NCI-H187 treated with DMSO at 0.1 percent for 48 hours (cell line): ENCODE measurements at regions not wholly inside any gene's neighbourhood (a gene's known extent, or its start where the extent isn't known, plus 50 kb on each side); places are given as distances from the start of the nearest gene placed in this dataset.
"Not testable (repeated sequence)": the region's sequence is repeated elsewhere in the genome, so short reads cannot be mapped to it uniquely, and the experiment has no call there.

Experiments used
- DNase-seq: peaks from one replicate; lab custom pipeline; 2025; lab: John Stamatoyannopoulos, UW

GRCh38 chr17:70945386-70945785 is 776.1 kb downstream of the KCNJ2 start:
- no peak for DNase-seq

DNA sequence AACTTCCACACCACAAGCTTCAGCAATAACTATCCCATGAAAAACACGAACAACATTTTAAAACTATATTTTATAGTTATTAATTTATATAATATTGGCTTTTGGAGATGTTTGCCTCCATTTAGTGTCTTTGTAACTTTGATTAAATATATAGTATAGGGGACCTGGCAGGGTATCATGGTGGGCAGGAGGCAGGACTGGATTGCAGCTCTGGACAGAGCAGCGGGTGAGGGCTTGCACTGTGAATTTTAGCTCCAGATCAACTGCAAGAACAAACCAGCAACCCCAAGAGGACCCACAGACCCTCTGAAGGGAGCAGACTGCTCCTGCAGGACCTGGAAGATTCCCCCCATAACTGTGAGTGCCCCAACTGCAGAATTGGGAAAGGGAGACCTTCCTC is 777.9 kb downstream of the KCNJ2 start:
- DNase-seq, result no peak

DNA sequence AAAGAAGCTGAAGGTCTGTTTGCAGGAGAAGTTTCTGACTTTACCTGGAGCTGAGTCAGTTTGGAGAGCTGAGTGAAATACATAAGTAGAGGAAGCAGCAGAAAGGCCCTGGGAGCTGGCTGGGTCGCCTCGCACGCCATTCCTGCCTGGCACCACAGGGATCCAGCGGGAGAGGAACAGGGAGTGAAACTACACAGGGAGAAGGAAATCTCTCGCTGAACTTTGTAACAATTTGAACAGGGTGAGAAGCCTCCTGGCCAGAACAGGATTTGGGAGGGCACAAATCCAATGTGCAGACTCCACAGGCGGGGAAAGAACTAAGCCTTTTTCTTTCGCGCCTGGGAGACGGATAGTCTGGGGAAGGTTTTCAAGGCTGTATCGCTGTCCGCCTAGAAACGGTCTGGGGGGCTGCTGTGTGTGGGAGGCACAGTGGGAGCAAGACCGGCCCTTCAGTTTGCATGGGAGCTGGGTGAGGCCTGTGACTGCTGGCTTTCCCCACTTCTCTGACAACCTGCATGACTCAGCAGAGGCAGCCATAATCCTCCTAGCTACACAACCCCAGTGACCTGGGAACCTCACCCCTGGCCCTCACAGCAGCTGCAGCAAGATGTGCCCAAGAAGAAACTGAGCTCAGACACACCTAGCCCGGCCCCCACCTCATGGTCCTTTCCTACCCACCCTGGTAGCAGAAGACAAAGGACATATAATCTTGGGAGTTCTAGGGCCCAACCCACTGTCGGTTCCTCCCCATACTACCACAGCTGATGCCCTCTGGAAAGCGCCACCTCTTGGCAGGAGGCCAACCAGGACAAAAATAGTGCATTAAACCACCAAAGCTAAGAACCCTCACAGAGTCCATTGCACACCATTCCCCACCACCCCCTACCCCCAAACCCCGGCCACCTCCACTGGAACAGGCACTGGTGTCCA is 778.6 kb downstream of the KCNJ2 start:
- DNase-seq, result no peak

GRCh38 chr17:70953140-70953539 is 783.8 kb downstream of the KCNJ2 start:
- DNase-seq, result not testable (repeated sequence)

DNA sequence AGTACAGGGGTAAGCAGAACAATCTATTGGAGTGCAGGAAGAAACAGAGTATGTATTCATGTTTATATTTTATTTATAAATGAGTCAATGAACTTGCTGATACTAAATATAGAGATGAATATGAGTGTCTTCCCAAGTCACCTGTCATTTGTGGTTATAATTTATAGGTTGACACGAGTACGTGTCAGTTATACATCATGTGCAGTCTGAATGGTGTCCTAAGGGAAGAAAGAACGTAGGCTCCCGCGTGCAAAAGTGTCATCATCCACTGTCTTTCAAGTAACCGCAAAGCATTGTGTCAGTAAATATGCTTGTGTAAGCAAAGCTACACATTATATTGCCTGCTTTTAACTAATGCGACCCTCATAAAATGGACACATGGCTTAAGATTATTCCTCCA is 786.1 kb downstream of the KCNJ2 start:
- no peak for DNase-seq

DNA sequence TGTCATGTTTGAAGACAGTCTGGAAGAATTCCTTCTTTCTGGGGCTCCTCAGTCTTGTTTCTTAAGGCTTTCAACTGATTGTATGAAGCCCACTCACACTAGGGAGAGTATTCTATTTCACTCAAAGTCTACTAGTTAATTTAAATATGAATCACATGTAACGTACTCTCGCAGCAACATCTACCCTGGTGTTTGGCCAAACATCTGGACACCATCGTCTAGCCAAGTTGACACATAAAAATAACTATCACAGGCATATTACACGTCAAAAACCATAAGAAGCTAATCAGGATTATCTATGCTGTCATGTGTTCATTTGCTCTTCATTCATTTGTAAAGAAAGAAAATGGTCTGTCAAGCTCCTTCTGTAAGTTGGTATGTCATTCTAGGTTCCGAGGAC is 787.4 kb downstream of the KCNJ2 start:
- DNase-seq, result no peak

GRCh38 chr17:70961341-70961740 is 792.0 kb downstream of the KCNJ2 start:
- no peak for DNase-seq

DNA sequence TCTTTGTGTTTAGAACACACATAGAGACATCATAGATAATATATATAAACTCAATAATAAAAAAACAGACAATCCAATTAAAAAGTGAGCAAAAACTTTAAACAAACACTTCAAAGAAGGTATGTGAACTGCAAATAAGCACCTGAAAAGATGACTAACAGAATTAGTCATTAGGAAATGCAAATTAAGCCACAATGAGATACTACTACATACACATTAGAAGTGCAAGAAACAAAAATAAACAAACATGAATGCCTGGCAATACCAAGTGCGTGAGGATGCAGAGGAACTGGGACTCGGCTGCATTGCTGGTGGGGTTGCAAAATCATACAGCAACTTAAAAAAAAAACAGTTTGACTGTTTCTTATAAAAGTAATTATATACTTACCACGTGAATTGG is 799.0 kb downstream of the KCNJ2 start:
- no peak for DNase-seq

- no peak for DNase-seq
Observed at GRCh38 chr17:70969521-70970034, 800.2 kb downstream of the KCNJ2 start.

GRCh38 chr17:70976447-70976846 is 807.1 kb downstream of the KCNJ2 start:
- no peak for DNase-seq

DNA sequence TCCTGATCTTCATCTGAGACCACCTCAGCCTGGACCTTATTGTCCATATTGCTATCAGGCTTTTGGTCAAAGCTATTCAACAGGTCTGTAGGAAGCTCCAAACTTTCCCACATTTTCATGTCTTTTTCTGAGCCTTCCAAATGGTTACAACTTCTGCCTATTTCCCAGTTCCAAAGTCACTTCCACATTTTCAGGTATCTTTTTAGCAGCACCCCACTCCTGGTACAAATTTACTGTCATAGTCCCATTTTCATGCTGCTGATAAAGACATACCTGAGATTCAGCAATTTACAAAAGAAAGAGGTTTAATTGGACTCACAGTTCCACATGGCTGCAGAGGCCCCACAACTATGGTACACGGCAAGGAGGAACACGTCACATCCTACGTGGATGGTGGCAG is 815.5 kb downstream of the KCNJ2 start:
- no peak for DNase-seq

DNA sequence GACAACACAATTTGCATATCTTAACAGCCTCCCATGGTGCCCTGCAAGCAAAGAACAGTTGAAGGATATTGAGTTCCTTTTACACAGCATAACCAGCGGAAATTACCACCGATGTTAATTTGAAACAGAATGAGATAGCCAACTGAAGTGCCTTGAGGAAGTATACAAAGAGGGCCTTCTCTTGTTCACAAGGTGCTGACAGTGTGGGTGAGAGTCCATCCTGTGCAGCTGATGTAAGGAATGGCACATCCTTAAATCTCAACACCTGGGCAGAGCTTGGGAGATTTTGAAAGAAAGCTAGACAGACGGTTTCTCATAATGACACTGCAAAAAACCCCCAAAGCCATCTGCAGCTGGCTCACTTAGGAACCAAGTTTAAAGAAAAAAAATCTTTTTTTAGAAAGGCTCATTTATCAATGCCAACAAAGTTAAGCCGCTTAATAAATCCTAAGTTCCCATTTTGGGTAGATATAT is 818.6 kb downstream of the KCNJ2 start:
- no peak for DNase-seq

DNA sequence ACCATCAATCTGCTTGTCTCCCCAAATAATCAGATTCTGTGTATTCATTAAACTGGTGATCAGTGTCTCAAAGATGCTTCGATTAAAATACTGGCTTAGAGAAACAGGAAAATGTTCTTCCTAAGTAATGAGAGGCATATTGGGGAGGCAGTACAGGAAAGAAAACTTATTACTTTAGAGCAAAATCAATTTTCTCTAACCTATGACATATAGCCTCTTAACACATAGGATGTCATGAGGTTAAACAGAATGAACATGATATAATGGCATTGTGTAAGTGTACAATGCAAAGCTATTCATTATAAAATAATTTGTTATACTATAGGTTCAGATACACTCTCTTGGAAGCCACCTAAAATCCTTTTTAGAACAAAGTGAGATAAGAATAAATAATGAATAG is 819.3 kb downstream of the KCNJ2 start:
- no peak for DNase-seq

DNA sequence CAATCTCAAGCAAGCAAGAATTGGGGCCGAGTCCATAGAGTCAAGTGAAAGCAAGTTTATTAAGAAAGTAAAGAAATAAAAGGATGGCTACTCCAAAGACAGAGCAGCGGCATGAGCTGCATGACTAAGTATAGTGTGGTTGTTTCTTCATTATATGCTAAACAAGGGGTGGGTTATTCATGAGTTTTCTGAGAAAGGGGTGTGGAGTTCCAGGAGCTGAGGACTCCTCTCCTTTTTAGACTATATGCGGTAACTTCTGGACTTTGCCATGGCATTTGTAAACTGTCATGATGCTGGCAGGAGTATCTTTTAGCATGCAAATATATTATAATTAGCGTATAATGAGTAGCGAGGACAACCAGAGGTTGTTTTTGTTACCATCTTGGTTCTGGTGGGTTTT is 819.9 kb downstream of the KCNJ2 start:
- no peak for DNase-seq

- no peak for DNase-seq
Observed at GRCh38 chr17:70994194-70994593, 824.9 kb downstream of the KCNJ2 start.

DNA sequence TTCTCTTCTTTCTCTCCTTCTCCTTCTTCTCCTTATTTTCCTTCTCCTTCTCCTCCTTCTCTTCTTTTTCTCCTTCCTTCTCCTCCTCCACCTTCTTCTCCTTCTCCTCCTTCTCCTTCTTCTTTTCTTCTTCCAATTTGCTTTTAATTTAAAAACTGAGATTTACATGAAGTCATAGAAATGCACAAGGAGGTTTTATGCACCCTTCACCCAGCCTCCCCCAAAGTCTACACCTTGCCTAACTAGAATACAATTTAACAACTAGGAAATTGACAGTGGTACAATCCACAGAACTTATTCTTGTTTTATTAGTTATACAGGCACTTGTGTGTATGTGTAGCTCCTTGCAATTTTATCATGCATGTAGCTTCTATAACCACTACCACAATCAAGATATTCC is 826.7 kb downstream of the KCNJ2 start:
- DNase-seq, result no peak

GRCh38 chr17:71003736-71004135 is 834.4 kb downstream of the KCNJ2 start:
- no peak for DNase-seq

- DNase-seq, result no peak
Observed at GRCh38 chr17:71004413-71004812, 835.1 kb downstream of the KCNJ2 start.

DNA sequence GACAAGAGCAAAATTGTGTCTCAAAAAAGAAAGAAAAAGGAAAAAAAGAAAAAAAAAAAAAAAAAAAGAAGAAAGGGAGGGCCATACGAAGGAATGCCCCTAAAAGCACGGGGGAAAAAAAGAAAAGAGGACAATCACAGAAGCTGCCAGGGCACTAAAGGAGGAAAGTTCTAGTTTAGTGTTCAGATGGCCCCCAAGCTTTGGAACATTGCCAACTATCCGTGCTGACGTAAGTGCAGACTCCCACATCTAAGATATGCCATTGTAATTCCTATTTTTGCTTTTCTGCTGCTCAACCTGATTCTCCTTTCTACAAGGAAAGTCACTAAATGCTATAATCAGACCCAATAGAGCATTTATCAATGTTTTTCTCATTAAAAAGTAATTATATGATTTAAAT is 842.1 kb downstream of the KCNJ2 start:
- DNase-seq, result no peak

DNA sequence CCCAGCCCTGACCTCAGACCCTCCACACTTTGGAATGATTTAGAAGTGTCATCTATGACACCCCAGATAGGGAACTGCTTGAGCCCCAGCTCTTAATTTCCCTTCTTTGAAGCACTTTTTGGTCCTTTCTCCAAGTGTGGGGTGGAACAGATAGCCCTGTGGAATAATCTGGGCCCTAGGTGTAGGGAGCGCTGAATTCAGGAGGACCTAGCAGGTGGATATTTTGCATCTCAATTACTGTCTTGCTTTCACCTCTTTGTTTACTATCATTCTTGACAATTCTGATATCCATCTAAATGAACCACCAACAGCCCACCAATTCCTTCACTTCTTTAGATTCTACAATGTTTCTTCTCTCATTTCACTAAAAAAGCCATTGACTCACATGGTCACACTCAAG is 850.4 kb downstream of the KCNJ2 start:
- DNase-seq, result no peak

- no peak for DNase-seq
Observed at GRCh38 chr17:71022758-71023157, 853.4 kb downstream of the KCNJ2 start.

DNA sequence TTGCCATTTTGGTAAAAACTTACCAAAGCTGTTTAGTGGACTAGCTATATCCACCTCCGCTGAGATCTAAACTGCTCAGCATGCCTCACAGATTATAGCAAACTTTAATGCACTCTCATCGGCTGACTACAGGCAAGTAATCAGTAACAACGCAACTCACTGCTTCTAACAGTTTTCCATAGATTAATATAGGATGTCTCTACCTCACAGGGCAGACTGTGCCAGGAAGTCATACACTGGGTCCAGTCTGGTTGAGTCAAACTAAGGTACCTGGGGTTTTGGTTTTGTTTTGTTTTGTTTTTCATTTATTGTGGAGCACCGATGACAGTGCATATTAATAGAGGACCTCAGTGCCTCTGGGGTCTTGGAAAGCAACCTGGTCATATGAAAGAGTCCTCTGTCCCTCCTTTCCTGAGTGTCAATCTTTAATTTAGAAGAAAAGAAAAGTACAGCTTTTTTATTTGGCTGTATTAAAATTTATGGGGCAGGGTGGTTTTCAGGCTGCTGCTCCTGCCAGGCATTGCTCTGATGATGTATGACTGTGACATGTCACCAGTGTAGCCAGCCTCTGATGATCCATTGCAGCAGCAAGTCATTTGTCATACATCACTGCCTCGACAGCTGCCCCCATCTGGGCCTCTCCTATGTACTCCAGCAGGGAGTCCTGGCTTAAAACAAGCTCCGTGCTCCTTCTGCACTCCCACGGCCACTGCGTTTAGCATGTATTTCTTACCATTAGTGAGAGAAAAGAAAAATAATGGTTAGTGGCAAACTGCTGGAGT is 854.1 kb downstream of the KCNJ2 start:
- no peak for DNase-seq

DNA sequence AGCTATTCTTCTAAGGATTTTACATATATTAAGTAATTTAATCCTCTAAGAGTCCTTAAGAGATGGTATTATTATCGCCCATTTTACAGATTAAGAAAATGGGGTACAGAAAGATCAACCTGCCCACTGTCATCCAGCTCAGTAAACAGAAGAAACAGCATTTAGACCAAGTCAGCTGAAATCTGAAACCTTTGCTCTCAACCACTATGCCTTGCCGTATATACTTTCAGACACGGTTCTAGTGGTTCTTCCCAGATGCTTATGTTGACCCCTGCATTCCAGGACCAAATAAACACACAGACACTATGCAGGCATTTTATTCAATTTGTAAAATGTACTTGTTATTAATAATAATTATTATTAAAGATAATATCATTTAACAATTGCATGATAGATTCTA is 854.8 kb downstream of the KCNJ2 start:
- no peak for DNase-seq
